GM12872 (cell line): ENCODE measurements at regions not wholly inside any gene's neighbourhood (a gene's known extent, or its start where the extent isn't known, plus 50 kb on each side); places are given as distances from the start of the nearest gene placed in this dataset.

Experiments
- CTCF ChIP-seq: IDR thresholded peaks from 3 replicates; pipeline ENCODE4 v1.5.1; 2011; ENCODE audit warnings: low read depth, mild to moderate bottlenecking, low read length, moderate library complexity; ENCODE audit not compliant: insufficient read depth

GRCh38 chr15:97081666-97082226, 751.2 kb downstream of the NR2F2 start:
- no peak for TF ChIP-seq CTCF

GRCh38 chr15:97082830-97083229, 752.3 kb downstream of the NR2F2 start:
- TF ChIP-seq CTCF, result no peak

GRCh38 chr15:97084650-97085049, 754.1 kb downstream of the NR2F2 start:
- TF ChIP-seq CTCF, result no peak

- TF ChIP-seq CTCF, result no peak
These were observed 755.2 kb downstream of the NR2F2 start for GRCh38 chr15:97085731-97086130.

- TF ChIP-seq CTCF, result no peak
These were observed 756.7 kb downstream of the NR2F2 start for GRCh38 chr15:97087006-97087741.

- TF ChIP-seq CTCF, result no peak
These were observed 760.6 kb downstream of the NR2F2 start for GRCh38 chr15:97091093-97091492.

- no peak for TF ChIP-seq CTCF
These were observed 762.2 kb downstream of the NR2F2 start for GRCh38 chr15:97092656-97093055.
